SK-N-SH treated with all-trans-retinoic acid at 6 μM for 48 hours (cell line): ENCODE measurements at regions not wholly inside any gene's neighbourhood (a gene's known extent, or its start where the extent isn't known, plus 50 kb on each side); places are given as distances from the start of the nearest gene placed in this dataset.

Experiments used
- SNAI2 ChIP-seq: fragments of 250-450 bp; sonication (Bioruptor Pico); IDR thresholded peaks from 2 replicates; pipeline ENCODE4 v1.5.0; 2020; ENCODE audit warnings: mild to moderate bottlenecking, moderate library complexity
- TOX ChIP-seq: fragments of 250-450 bp; sonication (Bioruptor Pico); IDR thresholded peaks from 2 replicates; pipeline ENCODE4 v1.8.0; 2021; ENCODE audit warnings: mild to moderate bottlenecking, moderate library complexity, borderline replicate concordance
- TF ChIP-seq, protein P1 (sequence below): fragments of 250-450 bp; sonication (Bioruptor Pico); IDR thresholded peaks from 2 replicates; pipeline ENCODE4 v1.8.0; 2020; ENCODE audit warnings: mild to moderate bottlenecking, moderate library complexity, borderline replicate concordance

DNA sequence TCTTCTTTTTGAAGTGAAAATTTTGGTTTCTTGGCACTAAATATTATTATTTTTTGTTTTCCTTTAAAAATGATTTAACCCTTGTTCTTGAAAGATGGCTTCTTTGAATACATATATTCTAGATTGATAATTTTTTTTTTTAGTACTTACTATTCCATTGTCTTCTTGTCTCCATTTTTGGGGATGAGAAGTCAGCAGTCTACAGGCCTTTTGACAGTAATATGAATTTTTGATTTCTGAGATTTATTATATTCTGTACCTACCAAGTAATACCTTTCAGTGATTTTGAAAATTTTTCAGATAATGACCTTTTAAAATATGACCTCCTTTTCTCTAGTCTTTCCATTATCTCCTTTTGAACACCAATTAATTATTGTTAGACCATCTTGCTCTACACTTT, 294.1 kb upstream of the LARGE1 start:
- TF ChIP-seq, protein P1, sequence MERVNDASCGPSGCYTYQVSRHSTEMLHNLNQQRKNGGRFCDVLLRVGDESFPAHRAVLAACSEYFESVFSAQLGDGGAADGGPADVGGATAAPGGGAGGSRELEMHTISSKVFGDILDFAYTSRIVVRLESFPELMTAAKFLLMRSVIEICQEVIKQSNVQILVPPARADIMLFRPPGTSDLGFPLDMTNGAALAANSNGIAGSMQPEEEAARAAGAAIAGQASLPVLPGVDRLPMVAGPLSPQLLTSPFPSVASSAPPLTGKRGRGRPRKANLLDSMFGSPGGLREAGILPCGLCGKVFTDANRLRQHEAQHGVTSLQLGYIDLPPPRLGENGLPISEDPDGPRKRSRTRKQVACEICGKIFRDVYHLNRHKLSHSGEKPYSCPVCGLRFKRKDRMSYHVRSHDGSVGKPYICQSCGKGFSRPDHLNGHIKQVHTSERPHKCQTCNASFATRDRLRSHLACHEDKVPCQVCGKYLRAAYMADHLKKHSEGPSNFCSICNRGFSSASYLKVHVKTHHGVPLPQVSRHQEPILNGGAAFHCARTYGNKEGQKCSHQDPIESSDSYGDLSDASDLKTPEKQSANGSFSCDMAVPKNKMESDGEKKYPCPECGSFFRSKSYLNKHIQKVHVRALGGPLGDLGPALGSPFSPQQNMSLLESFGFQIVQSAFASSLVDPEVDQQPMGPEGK (CRISPR knock-in tag): no peak
- TF ChIP-seq TOX (CRISPR knock-in tag): no peak
- TF ChIP-seq SNAI2 (CRISPR knock-in tag): no peak
